ENCODE measurements at regions not wholly inside any gene's neighbourhood (a gene's known extent, or its start where the extent isn't known, plus 50 kb on each side); places are given as distances from the start of the nearest gene placed in this dataset.
A peak's percentile ranks its signal among the peaks of the same experiment; 100 is the strongest.

GRCh38 chr1:183711741-183712361, 58.7 kb upstream of the APOBEC4 start:
- DNase-seq (ENCODE audit: low read depth) = peak; percentile 78

DNA sequence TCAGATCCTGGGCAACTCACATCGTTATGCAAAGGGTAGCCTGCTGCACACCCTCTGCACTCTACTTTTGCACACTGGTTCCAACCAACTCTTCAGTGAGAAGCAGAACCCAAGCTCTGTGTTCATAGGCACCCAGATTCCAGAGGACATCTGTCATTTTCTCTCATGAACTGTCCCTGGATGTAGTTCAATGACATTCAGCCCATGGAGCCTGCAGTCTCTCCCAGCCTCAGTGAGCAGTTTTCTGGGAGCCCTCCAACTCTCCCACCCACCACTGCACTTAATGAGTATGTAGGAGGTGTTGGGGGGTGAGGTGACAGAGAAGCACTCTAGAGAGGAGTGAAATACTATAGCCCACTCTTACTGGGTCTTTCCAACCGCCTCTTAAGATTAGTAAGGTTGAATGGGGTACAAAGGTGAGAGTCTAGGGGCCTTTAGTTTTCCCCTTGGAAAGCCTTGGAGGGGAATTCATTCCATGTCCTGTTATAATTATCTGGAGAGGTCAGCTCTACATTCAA, 58.1 kb upstream of the APOBEC4 start:
- DNase-seq (ENCODE audit: low read depth) = no peak

- DNase-seq (ENCODE audit: low read depth) = no peak
These were observed 57.6 kb upstream of the APOBEC4 start for GRCh38 chr1:183710734-183711133.

DNA sequence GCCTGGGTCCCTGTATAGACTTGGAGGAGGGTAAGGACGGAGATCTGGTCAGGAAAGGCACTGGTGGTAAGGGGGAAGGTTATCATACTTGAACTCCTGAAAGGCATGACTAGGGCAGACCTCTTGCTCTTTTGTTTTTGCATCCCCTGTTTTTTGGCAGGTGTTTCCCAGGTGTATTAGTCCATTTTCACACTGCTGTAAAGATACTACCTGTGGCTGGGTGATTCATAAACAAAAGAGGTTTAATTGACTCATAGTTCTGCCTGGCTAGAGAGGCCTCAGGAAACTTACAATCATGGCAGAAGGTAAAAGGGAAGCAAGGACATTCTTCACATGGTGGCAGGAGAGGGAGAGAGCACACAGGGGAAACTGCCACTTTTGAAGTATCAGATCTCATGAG, 57.2 kb upstream of the APOBEC4 start:
- DNase-seq (ENCODE audit: low read depth) = no peak

- no peak for DNase-seq (ENCODE audit: low read depth)
These were observed 51.0 kb upstream of the APOBEC4 start for GRCh38 chr1:183704131-183704530.
